ENCODE measurements at regions not wholly inside any gene's neighbourhood (a gene's known extent, or its start where the extent isn't known, plus 50 kb on each side); places are given as distances from the start of the nearest gene placed in this dataset.
"Not testable (repeated sequence)": the region's sequence is repeated elsewhere in the genome, so short reads cannot be mapped to it uniquely, and the experiment has no call there.

GRCh38 chr15:81807806-81808205 lies 238.0 kb downstream of the MEX3B start:
- DNase-seq (ENCODE audit: low read depth), result no peak

GRCh38 chr15:81807186-81807585 lies 238.6 kb downstream of the MEX3B start:
- no peak overlapping the region for H3K4me3 ChIP-seq (ENCODE audit: low read depth, low read length)
- DNase-seq (ENCODE audit: low read depth), result no peak
- TF ChIP-seq POLR2A (IDR thresholded peaks at IDR 0.05; ENCODE audit: extremely low read depth, insufficient read length) (no peak), MYC (IDR thresholded peaks at IDR 0.05; ENCODE audit: low read depth, low read length) (no peak), MAX (IDR thresholded peaks at IDR 0.05; ENCODE audit: low read depth, low read length) (no peak)
- TF ChIP-seq, protein P1, sequence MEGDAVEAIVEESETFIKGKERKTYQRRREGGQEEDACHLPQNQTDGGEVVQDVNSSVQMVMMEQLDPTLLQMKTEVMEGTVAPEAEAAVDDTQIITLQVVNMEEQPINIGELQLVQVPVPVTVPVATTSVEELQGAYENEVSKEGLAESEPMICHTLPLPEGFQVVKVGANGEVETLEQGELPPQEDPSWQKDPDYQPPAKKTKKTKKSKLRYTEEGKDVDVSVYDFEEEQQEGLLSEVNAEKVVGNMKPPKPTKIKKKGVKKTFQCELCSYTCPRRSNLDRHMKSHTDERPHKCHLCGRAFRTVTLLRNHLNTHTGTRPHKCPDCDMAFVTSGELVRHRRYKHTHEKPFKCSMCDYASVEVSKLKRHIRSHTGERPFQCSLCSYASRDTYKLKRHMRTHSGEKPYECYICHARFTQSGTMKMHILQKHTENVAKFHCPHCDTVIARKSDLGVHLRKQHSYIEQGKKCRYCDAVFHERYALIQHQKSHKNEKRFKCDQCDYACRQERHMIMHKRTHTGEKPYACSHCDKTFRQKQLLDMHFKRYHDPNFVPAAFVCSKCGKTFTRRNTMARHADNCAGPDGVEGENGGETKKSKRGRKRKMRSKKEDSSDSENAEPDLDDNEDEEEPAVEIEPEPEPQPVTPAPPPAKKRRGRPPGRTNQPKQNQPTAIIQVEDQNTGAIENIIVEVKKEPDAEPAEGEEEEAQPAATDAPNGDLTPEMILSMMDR (IDR thresholded peaks at IDR 0.05; ENCODE audit: low read depth, low read length), result no peak

More at GRCh38 chr15:81807806-81808205, 238.0 kb downstream of the MEX3B start:
- no peak for TF ChIP-seq MYC (IDR thresholded peaks at IDR 0.05; ENCODE audit: low read depth, low read length)
- no peak overlapping the region for H3K4me3 ChIP-seq (ENCODE audit: low read depth, low read length)

DNA sequence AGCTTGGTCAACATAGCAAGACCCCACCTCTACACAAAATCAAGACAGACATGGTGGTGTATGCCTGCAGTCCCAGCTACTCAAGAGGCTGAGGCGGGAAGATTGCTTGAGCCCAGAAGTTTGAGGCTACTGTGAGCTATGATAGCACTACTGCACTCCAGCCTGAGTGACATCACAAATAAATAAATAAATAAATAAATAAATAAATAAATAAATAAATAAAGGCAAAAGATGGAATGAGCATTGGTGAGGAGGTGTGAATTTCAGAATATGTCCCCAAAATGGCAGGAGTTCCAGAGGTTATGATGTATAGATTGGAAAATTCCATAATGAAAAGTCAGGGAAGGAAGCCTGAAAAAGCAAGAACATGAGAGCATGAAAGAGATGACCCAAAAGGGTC lies 249.9 kb downstream of the MEX3B start:
- TF ChIP-seq POLR2A (IDR thresholded peaks at IDR 0.05; ENCODE audit: extremely low read depth, insufficient read length) (no peak), MYC (IDR thresholded peaks at IDR 0.05; ENCODE audit: low read depth, low read length) (no peak), MAX (IDR thresholded peaks at IDR 0.05; ENCODE audit: low read depth, low read length) (no peak)
- TF ChIP-seq, protein P1 (IDR thresholded peaks at IDR 0.05; ENCODE audit: low read depth, low read length), result no peak
- DNase-seq (ENCODE audit: low read depth), result no peak
- H3K4me3 ChIP-seq (ENCODE audit: low read depth, low read length), result no peak overlapping the region

GRCh38 chr15:81792646-81793045 lies 253.2 kb downstream of the MEX3B start:
- TF ChIP-seq, protein P1 (IDR thresholded peaks at IDR 0.05; ENCODE audit: low read depth, low read length), result no peak
- TF ChIP-seq MAX (IDR thresholded peaks at IDR 0.05; ENCODE audit: low read depth, low read length) (no peak), POLR2A (IDR thresholded peaks at IDR 0.05; ENCODE audit: extremely low read depth, insufficient read length) (no peak), MYC (IDR thresholded peaks at IDR 0.05; ENCODE audit: low read depth, low read length) (no peak)
- H3K4me3 ChIP-seq (ENCODE audit: low read depth, low read length), result no peak overlapping the region
- DNase-seq (ENCODE audit: low read depth), result no peak

DNA sequence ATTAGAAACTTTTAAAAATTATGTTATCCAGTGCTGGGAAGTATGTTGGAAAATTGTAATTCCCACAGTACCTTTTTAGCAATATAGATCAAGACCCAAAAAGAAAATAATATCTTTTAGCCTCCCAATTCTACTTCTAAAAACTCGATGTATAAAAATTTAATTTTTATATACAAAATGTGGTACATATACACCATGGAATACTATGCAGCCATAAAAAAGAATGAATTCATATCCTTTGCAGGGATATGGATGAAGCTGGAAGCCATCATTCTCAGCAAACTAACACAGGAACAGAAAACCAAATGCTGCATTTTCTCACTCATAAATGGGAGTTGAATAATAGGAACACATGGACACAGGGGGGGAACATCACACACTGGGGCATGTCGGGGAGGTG lies 254.5 kb downstream of the MEX3B start:
- H3K4me3 ChIP-seq (ENCODE audit: low read depth, low read length); DNase-seq (ENCODE audit: low read depth): not testable (repeated sequence)

- no peak overlapping the region for H3K4me3 ChIP-seq (ENCODE audit: low read depth, low read length)
- no peak for TF ChIP-seq POLR2A (IDR thresholded peaks at IDR 0.05; ENCODE audit: extremely low read depth, insufficient read length)
- TF ChIP-seq MAX (IDR thresholded peaks at IDR 0.05; ENCODE audit: low read depth, low read length), result no peak
- TF ChIP-seq, protein P1 (IDR thresholded peaks at IDR 0.05; ENCODE audit: low read depth, low read length), result no peak
- no peak for TF ChIP-seq MYC (IDR thresholded peaks at IDR 0.05; ENCODE audit: low read depth, low read length)
- no peak for DNase-seq (ENCODE audit: low read depth)
These were observed 256.4 kb downstream of the MEX3B start for GRCh38 chr15:81789403-81789802.

DNA sequence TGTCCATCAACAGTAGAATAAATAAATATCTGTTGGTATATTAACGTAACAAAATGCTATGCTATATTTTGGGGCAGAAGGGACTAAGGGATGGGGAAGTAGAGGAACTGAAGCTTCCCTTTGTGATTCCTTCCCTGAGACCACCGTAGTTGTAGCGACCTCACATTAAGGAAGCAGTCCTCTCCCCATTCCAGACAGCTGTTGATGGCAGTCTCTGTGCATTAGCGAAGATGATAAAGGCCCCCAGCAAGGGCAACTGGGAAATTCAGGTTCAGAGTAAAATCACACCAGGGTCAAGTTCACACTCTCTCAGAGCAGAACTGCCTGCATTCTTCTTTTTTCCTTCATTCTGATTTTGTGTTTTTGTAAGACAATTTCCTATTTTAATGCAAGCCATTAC lies 259.0 kb downstream of the MEX3B start:
- no peak for DNase-seq (ENCODE audit: low read depth)
- TF ChIP-seq MYC (IDR thresholded peaks at IDR 0.05; ENCODE audit: low read depth, low read length), result no peak
- TF ChIP-seq, protein P1 (IDR thresholded peaks at IDR 0.05; ENCODE audit: low read depth, low read length), result no peak
- no peak for TF ChIP-seq MAX (IDR thresholded peaks at IDR 0.05; ENCODE audit: low read depth, low read length)
- no peak for TF ChIP-seq POLR2A (IDR thresholded peaks at IDR 0.05; ENCODE audit: extremely low read depth, insufficient read length)
- no peak overlapping the region for H3K4me3 ChIP-seq (ENCODE audit: low read depth, low read length)

All from NB4 (cell line).